Stimulated activated CD4-positive, alpha-beta T cell treated with anti-CD3 and anti-CD28 coated beads, Interleukin-4, amount 100 ng/mL, for 4 hours (primary cell): ENCODE measurements at regions not wholly inside any gene's neighbourhood (a gene's known extent, or its start where the extent isn't known, plus 50 kb on each side); places are given as distances from the start of the nearest gene placed in this dataset.

ENCODE experiments used
- DNase-seq, 2 experiments: peaks; one replicate each; pipeline ENCODE4 v3.0.0-alpha.2; 2020

GRCh38 chr16:79295162-79295561 is 305.4 kb downstream of the MAF start:
- no peak for DNase-seq

GRCh38 chr16:79294568-79294967 is 306.0 kb downstream of the MAF start:
- DNase-seq: no peak

GRCh38 chr16:79293836-79294460 is 306.6 kb downstream of the MAF start:
- DNase-seq: no peak

GRCh38 chr16:79288066-79288465 is 312.5 kb downstream of the MAF start:
- no peak for DNase-seq

GRCh38 chr16:79287424-79287917 is 313.1 kb downstream of the MAF start:
- DNase-seq: no peak

- no peak for DNase-seq
These were observed 313.7 kb downstream of the MAF start for GRCh38 chr16:79286646-79287423.

GRCh38 chr16:79284766-79285165 is 315.8 kb downstream of the MAF start:
- no peak for DNase-seq

- DNase-seq: peak; percentile 21 to 25
These were observed 317.0 kb downstream of the MAF start for GRCh38 chr16:79283578-79283977.

GRCh38 chr16:79282806-79283205 is 317.7 kb downstream of the MAF start:
- DNase-seq: no peak

- DNase-seq: peak; percentile 44 to 49
These were observed 322.0 kb downstream of the MAF start for GRCh38 chr16:79278506-79278905.

GRCh38 chr16:79276501-79276900 is 324.0 kb downstream of the MAF start:
- DNase-seq: no peak

GRCh38 chr16:79274264-79274663 is 326.3 kb downstream of the MAF start:
- DNase-seq: no peak

GRCh38 chr16:79272141-79272577 is 328.4 kb downstream of the MAF start:
- peak; percentile 40 to 55 for DNase-seq

GRCh38 chr16:79271583-79271982 is 329.0 kb downstream of the MAF start:
- no peak for DNase-seq

GRCh38 chr16:79270011-79270410 is 330.5 kb downstream of the MAF start:
- DNase-seq: no peak

GRCh38 chr16:79269211-79269863 is 331.2 kb downstream of the MAF start:
- peak; percentile 52 to 54 for DNase-seq

GRCh38 chr16:79267781-79268180 is 332.8 kb downstream of the MAF start:
- DNase-seq: peak; percentile 42 to 50

- no peak for DNase-seq
These were observed 333.4 kb downstream of the MAF start for GRCh38 chr16:79267146-79267545.

GRCh38 chr16:79265701-79266100 is 334.8 kb downstream of the MAF start:
- DNase-seq: no peak

- DNase-seq: no peak
These were observed 335.3 kb downstream of the MAF start for GRCh38 chr16:79265196-79265595.

- DNase-seq: no peak
These were observed 336.1 kb downstream of the MAF start for GRCh38 chr16:79264237-79265109.

- no peak for DNase-seq
These were observed 337.1 kb downstream of the MAF start for GRCh38 chr16:79263425-79263824.
